GM20431 (cell line): ENCODE measurements at regions not wholly inside any gene's neighbourhood (a gene's known extent, or its start where the extent isn't known, plus 50 kb on each side); places are given as distances from the start of the nearest gene placed in this dataset.
"Not testable (repeated sequence)": the region's sequence is repeated elsewhere in the genome, so short reads cannot be mapped to it uniquely, and the experiment has no call there.

Experiments
- in situ Hi-C: fragments of 300-500 bp; cut with MseI, MboI; formaldehyde crosslinking; loops from one replicate; pipeline ENCODE4 v1.15.0; 2020; ENCODE audit warnings: low sequenced_read_pairs; ENCODE audit not compliant: unreplicated experiment

DNA sequence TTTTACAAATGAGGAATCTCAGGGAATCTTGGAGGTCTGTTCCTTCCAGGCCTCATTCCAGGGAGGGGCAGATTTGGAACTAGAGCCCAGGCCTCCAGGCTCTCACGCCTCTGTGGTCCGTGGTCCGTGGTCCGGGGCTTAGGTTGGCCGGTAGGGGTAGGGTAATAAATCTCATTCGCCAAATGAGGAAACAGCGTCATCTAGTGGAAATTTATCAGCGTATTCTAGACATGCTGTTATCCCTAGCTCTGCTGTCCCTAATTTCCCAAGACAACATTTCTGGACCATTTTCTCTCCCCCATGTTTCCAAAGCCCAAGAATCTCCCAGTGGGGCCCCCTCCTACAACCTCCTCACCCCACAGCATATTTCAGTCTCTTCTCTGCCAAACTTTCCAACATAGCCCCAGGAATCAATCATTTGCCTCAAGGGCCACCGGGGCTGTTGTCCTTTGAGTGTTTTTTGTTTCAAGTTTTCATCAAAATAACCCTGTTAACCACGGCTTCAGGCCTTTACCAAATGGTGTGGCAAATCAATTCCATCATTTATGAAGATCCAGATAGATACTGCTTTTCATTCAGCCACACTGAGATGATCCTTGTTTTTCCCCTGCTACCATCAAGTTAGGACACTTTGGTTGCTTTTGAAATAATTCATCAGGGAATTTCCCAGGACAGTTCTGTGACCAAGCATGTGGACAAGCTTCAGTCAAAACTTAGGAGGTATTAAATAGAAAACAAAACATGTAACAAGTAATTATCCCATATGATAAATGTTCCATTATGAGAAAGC, 126.8 kb downstream of the ALDH8A1 start:
- in situ Hi-C loops: no loop called here

GRCh38 chr6:134821928-134822864, 127.7 kb downstream of the ALDH8A1 start:
- in situ Hi-C loops: no loop called here

- in situ Hi-C loops: no loop called here
Observed at GRCh38 chr6:134821397-134821796, 128.5 kb downstream of the ALDH8A1 start.

- in situ Hi-C loops: no loop called here
Observed at GRCh38 chr6:134819863-134820800, 129.8 kb downstream of the ALDH8A1 start.

- in situ Hi-C loops: no loop called here
Observed at GRCh38 chr6:134819236-134819635, 130.7 kb downstream of the ALDH8A1 start.

GRCh38 chr6:134817448-134817847, 132.5 kb downstream of the ALDH8A1 start:
- in situ Hi-C loops: no loop called here

GRCh38 chr6:134816780-134817179, 133.1 kb downstream of the ALDH8A1 start:
- in situ Hi-C loops: no loop called here

GRCh38 chr6:134816300-134816699, 133.6 kb downstream of the ALDH8A1 start:
- in situ Hi-C loops: no loop called here

DNA sequence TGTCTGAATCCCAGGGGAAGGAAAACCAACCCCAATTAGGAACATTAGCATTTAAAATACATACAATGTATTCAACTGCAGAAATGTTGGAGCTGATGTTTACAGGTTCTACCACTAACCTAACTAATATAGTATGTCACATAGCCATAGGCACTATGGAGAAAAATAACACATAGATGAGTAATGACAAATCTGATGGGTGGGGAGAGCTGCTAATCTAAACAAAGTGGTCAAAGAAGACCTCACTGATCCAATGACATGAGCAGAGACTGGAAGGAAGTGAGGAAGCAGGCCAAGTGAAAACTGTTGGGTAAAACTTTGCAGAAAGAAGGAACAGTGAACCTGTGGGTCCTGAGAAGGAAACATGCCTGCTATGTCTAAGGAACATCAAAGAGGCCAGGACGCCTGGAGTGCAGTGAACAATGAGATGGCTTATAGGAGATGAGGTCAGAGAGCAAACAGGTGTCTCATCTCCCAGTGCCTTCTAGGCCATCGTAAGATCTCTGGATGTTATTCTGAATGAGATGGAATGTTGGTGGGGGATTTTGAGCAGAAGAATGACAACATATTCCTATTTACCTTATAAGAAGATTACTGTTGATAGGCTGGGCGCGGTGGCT, 135.7 kb downstream of the ALDH8A1 start:
- in situ Hi-C loops: no loop called here

- in situ Hi-C loops: no loop called here
Observed at GRCh38 chr6:134813146-134813545, 136.8 kb downstream of the ALDH8A1 start.

GRCh38 chr6:134810402-134810801, 139.5 kb downstream of the ALDH8A1 start:
- in situ Hi-C loops: no loop called here

DNA sequence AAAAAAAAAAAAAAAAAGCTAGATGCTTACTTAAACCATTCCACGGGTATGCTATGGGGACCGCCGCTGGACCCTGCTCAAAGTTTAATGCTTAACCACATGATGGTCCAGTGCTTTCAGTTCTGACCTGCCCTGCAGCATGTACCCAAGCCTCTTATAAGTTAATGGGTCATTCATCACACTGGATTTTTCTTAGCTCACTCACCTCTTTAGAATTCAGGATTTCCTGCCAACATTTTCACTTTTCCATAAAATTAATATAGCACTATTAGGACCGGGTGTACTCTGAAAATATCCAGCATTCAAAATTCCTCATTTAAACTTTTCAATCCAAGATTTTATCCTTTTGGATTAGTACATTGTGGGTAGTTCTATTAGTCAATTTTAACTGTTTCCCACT, 140.8 kb downstream of the ALDH8A1 start:
- in situ Hi-C loops: no loop called here

DNA sequence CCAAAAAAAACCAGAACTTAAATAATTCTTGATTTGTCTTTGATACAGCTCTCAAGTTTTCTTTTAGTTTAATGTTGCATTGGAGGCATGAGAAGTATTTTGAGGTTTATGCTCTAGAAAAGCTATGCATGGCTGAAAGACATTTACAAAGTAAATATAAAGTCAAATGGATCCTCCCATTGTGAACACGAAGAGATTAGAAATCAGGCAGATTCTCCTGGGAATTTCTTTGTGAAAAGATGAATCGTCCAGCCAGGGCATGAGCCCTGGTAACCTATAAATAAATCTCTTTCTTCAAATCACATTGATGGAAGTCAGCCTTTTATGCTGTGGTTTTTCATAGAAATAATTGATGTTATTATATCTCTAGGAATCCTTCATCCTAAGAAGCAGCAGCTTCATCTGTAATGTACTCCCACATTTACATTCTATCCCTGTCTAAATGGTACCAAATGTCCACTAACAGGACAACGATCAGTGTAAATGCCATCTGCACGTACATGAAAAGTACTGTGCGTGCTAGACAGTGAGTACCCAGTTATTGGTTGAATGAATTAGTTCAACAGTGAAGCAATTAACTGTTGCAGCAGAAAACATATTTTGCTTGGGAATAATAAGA, 143.6 kb downstream of the ALDH8A1 start:
- in situ Hi-C loops: no loop called here

GRCh38 chr6:134805168-134805567, 144.7 kb downstream of the ALDH8A1 start:
- in situ Hi-C loops: no loop called here

DNA sequence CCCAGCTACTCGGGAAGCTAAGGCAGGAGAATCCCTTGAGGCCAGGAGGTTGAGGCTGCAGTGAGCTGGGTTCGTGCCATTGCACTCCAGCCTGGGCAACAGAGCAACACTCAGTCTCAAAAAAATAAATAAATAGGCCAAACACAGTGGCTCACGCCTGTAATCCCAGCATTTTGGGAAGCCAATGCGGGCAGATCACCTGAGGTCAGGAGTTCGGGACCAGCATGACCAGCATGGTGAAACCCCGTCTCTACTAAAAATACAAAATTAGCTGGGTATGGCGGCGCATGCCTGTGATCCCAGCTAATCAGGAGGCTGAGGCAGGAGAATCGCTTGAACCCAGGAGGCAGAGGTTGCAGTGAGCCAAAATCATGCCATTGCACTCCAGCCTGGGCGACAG, 145.6 kb downstream of the ALDH8A1 start:
- in situ Hi-C loops: not testable (repeated sequence)

DNA sequence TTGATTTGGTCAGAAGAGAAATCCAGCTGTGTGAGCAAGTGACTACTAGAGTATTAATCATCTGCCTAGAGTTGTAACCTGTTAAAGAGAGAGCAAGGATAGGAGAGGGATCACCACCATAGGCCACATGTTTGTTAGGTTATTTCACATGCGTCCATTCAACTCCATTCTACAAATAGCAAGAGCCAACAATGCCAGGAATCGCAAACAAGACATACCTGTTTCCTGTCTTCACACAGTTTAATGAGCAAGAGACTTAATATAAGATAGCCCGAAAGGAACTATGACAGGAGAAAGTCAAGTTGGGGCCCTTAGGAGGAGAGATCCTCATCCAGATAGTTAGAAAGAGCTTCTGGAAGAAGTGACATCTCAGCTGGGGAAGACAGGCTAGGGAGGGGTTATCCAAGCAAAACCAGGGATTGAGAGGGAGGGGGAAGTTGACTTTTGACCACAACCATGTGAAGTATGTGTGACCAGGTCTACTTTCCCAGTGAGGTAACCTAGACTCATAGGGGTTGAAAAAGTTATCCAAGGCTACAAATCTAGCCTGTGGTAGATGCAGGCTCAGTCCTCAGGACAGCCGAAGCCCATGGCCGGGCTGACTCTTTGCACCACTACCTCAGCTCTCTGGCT, 147.4 kb downstream of the ALDH8A1 start:
- in situ Hi-C loops: no loop called here

DNA sequence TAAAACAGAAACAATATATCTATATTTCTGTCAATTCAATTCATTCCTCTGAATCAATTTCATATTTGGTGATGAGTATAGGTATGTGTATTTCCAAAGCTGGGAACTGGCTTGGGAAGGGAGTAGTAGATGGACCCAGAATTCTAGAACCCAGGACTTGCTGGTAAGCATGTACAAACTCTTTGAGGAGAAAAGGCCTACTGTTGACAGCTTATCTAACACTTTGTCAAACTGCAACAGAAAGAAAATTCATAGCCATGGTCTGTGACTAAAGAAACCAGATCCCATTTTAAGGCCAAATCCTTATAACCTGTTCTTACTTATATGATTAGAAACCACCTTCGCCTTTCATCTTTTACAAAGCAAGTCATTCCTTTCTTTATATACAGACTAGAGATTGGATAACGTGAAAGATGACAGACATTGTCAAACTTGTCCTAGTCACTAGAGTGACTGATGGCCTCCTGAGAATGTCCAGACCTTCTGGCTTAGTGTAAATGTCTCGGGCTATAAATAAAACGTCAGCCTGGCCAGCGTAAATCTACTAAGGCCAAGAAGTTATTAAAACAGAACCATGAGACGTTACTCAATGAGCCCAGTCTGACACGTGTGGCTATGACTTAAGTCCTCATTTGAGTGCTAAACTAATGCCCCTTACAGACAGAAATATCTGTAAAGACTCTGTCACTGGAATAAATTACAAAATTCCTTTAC, 152.3 kb downstream of the ALDH8A1 start:
- in situ Hi-C loops: no loop called here

DNA sequence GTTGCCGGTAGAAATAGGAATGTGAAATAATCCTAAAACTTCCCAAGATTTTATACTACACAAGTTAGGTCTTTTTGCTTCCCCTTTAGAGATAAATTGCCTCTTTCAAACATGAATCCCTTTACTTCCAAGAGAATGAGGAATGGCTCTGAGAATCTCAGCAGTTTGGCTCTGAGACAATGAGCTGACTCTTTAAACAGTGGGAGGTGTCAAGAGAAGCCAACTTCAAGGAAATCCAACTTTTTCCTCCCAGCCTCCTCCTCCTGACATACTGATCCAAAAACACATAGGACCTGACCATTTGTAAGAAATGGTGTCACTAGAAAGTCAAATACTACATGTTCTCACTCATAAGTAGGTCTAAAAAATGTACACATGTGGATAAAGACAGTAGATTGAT, 154.2 kb downstream of the ALDH8A1 start:
- in situ Hi-C loops: no loop called here
